ENCODE measurements at regions not wholly inside any gene's neighbourhood (a gene's known extent, or its start where the extent isn't known, plus 50 kb on each side); places are given as distances from the start of the nearest gene placed in this dataset.

DNA sequence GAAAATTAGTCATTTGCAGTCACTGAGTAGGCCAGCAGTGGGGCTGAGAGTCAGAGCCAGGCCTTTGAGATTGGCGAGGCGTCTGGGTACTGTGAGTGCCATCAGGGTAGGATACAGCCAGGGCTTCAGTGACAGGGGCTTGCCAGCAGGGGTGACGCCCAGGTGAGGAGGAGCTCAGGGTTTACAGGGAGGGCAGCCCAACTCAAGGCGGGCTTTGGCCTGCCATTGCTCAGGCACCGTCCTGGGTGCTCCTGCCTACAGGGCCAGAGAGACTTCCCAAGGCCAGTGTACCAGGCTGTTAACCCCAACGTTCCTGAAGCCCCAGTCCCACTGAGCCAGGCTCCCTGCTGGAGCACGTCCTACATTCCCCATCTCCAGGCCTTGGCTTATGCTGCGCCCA, 152.0 kb downstream of the FBLN2 start:
- intact Hi-C loops (cut with micrococcal nuclease), result no loop called here
- H3K4me2 ChIP-seq (ENCODE audit: insufficient read depth, low read length), result no peak overlapping the region
- no peak for TF ChIP-seq MAX (IDR thresholded peaks at IDR 0.05; ENCODE audit: insufficient read depth, insufficient read length)
- no peak for TF ChIP-seq FOS (IDR thresholded peaks at IDR 0.05; ENCODE audit: borderline replicate concordance, insufficient read depth, low read length)
- no peak for TF ChIP-seq JUN (IDR thresholded peaks at IDR 0.05; ENCODE audit: borderline replicate concordance, insufficient read depth, insufficient read length, low read depth)
- no peak for TF ChIP-seq GATA2 (IDR thresholded peaks at IDR 0.05; ENCODE audit: insufficient read depth, insufficient read length, low read depth, low read length)
- no peak for TF ChIP-seq CTCF (IDR thresholded peaks at IDR 0.05; ENCODE audit: extremely low read depth in 1 of 2, insufficient read depth in 1 of 2, low read depth in 1 of 2, low read length in 2 of 2)
- TF ChIP-seq EZH2 (IDR thresholded peaks at IDR 0.05; ENCODE audit: borderline replicate concordance, low read depth, low read length, severe bottlenecking), result no peak
- no peak for TF ChIP-seq POLR2A (IDR thresholded peaks at IDR 0.05; ENCODE audit: low read depth, low read length)
- ChIA-PET CTCF (no interaction called here), POLR2A (no interaction called here)
- no peaks in the 10 kb centered on the region for H3K79me2 ChIP-seq (ENCODE audit: control insufficient read depth, insufficient read depth, low read length)
- no peaks in the 10 kb centered on the region for H3K9me1 ChIP-seq (replicated peaks; ENCODE audit: control insufficient read depth, extremely low read depth, insufficient read depth, low read length)
- H3K27me3 ChIP-seq (ENCODE audit: control insufficient read depth in 2 of 2, insufficient read depth in 2 of 2, low read length in 2 of 2), result no peaks in the 10 kb centered on the region
- H3K36me3 ChIP-seq (ENCODE audit: control insufficient read depth in 2 of 2, extremely low read depth in 1 of 2, insufficient read depth in 2 of 2, low read length in 2 of 2), result no peaks in the 10 kb centered on the region
- dilution Hi-C loops (cut with MboI; ENCODE audit: extremely low pct_ligation_motif_present, low sequenced_read_pairs), result no loop called here
- H3K9ac ChIP-seq (replicated peaks; ENCODE audit: extremely low read depth, insufficient read depth, low read length), result no peak overlapping the region
- H3K9me3 ChIP-seq (replicated peaks; ENCODE audit: control insufficient read depth, insufficient read depth, low read length), result no peaks in the 10 kb centered on the region
- DNase-seq (ENCODE audit: low read depth, low spot score), result no peak
- no peak overlapping the region for H3K27ac ChIP-seq (ENCODE audit: insufficient read depth, low read depth, low read length)
- no peaks in the 10 kb centered on the region for H4K20me1 ChIP-seq (replicated peaks; ENCODE audit: control insufficient read depth, extremely low read depth, insufficient read depth, low read length)
- FAIRE-seq, result no peak
- no peaks in the 10 kb centered on the region for H3K4me1 ChIP-seq (ENCODE audit: control insufficient read depth, extremely low read depth, insufficient read depth, low read length)
- H3K4me3 ChIP-seq (replicated peaks in 1 of 3; ENCODE audit: insufficient read depth in 1 of 3, low read depth in 1 of 3, low read length in 3 of 3), result no peak overlapping the region
- no peak overlapping the region for H2AFZ ChIP-seq (ENCODE audit: low read depth, low read length)
- BruUV-seq (replicated peaks), result no TSS peak

Measured in endothelial cell of umbilical vein (primary cell).